Lower leg skin (tissue), 4 donors: ENCODE measurements at regions not wholly inside any gene's neighbourhood (a gene's known extent, or its start where the extent isn't known, plus 50 kb on each side); places are given as distances from the start of the nearest gene placed in this dataset.

Experiments
- DNase-seq, 2 donors: peaks; one replicate each; pipeline ENCODE4 v3.0.0-alpha.2; 2019; ENCODE audit warnings: low spot score in 2 of 2
- H3K4me3 ChIP-seq: fragments of 200-600 bp; sonication (generic); 2 replicates; pipeline ENCODE4 v1.5.1; 2017; ENCODE audit warnings: mild to moderate bottlenecking, low read depth; ENCODE audit not compliant: poor library complexity, severe bottlenecking
- CTCF ChIP-seq, 3 donors: fragments of 450-650 bp; IDR thresholded peaks; one replicate each; pipeline ENCODE4 v1.5.1; 2016; ENCODE audit warnings: antibody characterized with exemption in 3 of 3, mild to moderate bottlenecking in 3 of 3, moderate library complexity in 2 of 3
- POLR2A ChIP-seq, 2 donors: fragments of 450-650 bp; IDR thresholded peaks; one replicate each; pipeline ENCODE4 v1.6.1; 2016 to 2017; ENCODE audit warnings: antibody characterized with exemption in 2 of 2, mild to moderate bottlenecking in 1 of 2, moderate library complexity in 1 of 2
- WGBS, 2 donors: methylation state at CpG; one replicate each; pipeline ENCODE4 v1.1.5; 2018; 5-methylcytosine and 5-hydroxymethylcytosine counted together
- intact Hi-C: fragments of 100-400 bp; cut with DNase I; formaldehyde crosslinking; loops from one replicate; pipeline ENCODE4 v1.15.0; 2023; ENCODE audit warnings: low total_unique reads

DNA sequence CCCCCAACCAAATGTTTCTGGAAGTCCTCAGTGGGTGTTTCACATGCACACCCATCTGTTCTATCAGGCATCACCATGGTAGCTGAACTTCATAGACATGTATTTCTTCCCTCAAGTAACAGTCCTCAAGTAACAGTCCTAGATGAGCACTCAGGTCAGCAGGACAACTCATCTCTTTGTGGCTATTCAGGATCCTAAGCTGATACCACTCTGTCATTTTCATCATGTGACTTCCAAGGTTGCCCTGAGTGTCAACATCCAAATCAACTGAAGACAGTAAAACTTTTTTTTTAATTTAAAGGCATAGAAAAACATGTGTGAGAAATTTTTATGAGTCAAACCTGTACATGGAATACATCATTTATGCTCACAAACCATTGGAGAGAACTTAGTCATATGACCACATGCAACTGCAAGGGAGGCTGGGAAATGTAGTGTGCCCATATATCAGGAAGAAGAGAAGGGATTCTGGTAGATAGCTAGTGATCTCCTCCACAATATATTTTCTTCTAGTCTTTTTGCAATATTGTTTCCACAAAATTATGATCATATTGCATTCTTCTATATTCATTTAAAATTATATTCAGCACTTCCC, 64.2 kb upstream of the FST start:
- H3K4me3 ChIP-seq: no peak overlapping the region
- intact Hi-C loops: no loop called here
- no peak for DNase-seq
- TF ChIP-seq CTCF (IDR thresholded peaks at IDR 0.05) (no peak), POLR2A (IDR thresholded peaks at IDR 0.05) (no peak)

GRCh38 chr5:53418409-53418808, 62.0 kb upstream of the FST start:
- intact Hi-C loops: no loop called here
- no peak for TF ChIP-seq POLR2A (IDR thresholded peaks at IDR 0.05)
- no peak for TF ChIP-seq CTCF (IDR thresholded peaks at IDR 0.05)
- 73 to 83% methylated on average over 4 of the region's 4 CpGs for WGBS, 2 donors
- H3K4me3 ChIP-seq: no peak overlapping the region
- DNase-seq: no peak

DNA sequence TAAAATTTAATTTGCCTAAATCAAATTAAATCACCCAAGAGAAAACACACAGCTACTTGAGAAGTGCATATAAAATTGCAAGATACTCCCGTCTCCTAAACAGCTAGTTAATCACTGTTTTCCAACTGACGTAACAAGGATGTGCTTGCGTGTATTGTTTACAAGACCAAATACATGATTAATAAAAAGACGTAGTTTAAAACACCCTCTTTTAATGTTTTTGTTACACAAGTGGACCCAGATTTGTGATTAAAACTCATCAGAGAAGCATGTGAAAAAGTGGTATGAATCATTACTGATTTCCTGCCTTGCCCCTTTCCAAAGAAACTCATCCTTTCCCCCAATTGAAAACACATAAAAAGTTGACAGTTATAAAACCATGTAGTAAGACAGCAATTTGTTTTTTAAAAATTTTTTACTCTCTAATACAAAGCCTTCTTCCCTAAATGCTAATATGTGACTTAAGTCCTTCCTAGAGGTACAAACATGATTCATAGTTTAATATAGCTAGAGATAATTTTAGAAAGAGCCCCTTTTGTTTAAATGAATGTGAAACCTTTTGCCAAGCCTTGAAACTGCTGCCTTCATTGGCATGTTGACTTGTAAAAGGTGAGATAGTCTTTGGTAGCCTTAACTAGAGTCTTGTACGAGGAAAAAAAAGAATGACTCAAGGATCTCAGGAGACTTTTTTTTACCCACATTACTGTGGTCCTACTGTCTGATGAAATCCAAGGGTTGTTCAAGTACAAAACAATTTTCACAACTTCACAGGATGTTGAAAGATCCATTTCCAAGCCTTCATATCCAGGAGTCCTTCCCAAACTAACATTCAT, 61.4 kb upstream of the FST start:
- WGBS, 2 donors: 67 to 69% methylated on average over 5 of the region's 5 CpGs
- TF ChIP-seq POLR2A (IDR thresholded peaks at IDR 0.05) (no peak), CTCF (IDR thresholded peaks at IDR 0.05) (no peak)
- no peak overlapping the region for H3K4me3 ChIP-seq
- intact Hi-C loops: no loop called here
- no peak for DNase-seq

DNA sequence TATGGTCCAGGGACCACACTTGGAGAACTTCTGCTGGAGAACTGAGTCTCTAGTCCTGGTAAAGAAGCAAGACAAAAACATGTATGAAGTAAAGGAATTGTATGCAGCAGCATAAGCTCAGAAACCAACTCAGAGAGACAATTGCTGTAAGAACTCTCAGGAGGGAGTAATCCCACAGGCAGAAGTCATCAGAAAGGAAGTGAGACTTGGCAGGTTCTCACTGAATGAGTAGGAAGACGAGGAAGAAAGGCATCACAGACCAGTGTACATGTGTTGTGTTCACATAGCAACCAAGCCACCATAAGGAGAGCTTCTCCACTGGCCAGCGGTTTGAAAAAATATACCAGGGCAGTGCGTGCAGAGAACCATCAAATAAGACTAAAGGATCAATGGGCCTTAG, 57.9 kb upstream of the FST start:
- TF ChIP-seq POLR2A (IDR thresholded peaks at IDR 0.05) (no peak), CTCF (IDR thresholded peaks at IDR 0.05) (no peak)
- H3K4me3 ChIP-seq: no peak overlapping the region
- 68 to 70% methylated on average over 3 of the region's 3 CpGs for WGBS, 2 donors
- no peak for DNase-seq
- intact Hi-C loops: no loop called here

DNA sequence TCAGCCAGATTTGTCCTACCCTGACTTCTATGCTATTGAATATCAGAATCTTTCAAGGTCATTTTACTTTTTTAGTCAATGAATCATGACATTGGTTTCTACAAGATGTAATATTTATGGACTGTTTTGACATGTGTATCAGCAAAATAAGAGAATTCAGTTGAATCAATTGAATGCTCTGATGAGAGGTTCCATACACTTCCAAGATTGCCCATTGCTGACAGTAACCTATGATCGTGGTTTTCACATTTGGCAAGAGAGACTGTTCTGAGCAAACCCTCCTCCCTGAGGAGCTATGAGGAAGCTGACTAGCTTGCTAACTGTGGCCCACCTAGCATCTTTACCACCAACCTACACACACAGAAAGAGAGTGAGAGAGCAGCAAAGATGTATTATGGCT, 56.7 kb upstream of the FST start:
- H3K4me3 ChIP-seq: no peak overlapping the region
- no peak for DNase-seq
- intact Hi-C loops: no loop called here
- TF ChIP-seq CTCF (IDR thresholded peaks at IDR 0.05) (no peak), POLR2A (IDR thresholded peaks at IDR 0.05) (no peak)
- 38 to 62% methylated on average over 1 of the region's 1 CpG for WGBS, 2 donors
